HCT116 (cell line): ENCODE measurements at regions not wholly inside any gene's neighbourhood (a gene's known extent, or its start where the extent isn't known, plus 50 kb on each side); places are given as distances from the start of the nearest gene placed in this dataset.

Experiments used
- ATAC-seq: fragments of 200-7000 bp; cut with Tn5 transposase; 2 replicates; pipeline ENCODE4 v1.9.1; 2020; ENCODE audit warnings: mild to moderate bottlenecking, moderate library complexity
- BruUV-seq: library from RNA; stranded (reverse); fragments of 400-500 nt; replicated peaks from 2 replicates; lab custom pipeline; 2021; lab: Mats Ljungman, UMichigan
- CTCF ChIA-PET: fragments of 300-600 bp; sonication (Branson Sonifier 250); formaldehyde crosslinking; loops from one replicate; lab custom pipeline; 2021; ENCODE audit warnings: antibody characterized with exemption; lab: Charles Lee
- POLR2A ChIA-PET: fragments of 300-600, 350-600 bp; sonication (Branson Sonifier 250); formaldehyde crosslinking; loops from one replicate; lab custom pipeline; 2021; ENCODE audit warnings: antibody characterized with exemption; lab: Charles Lee
- RAD21 ChIA-PET, 2 experiments: fragments of 300-600 bp; sonication (Branson Sonifier 250); formaldehyde crosslinking; loops; one replicate each; lab custom pipeline; 2023; ENCODE audit warnings: low total read pairs in 2 of 2; ENCODE audit not compliant: uncharacterized antibody in 2 of 2, unreplicated experiment in 2 of 2, low non-redundant PET in 1 of 2; lab: Charles Lee
- DNase-seq: peaks from one replicate; pipeline ENCODE4 v3.0.0-alpha.2; 2010; ENCODE audit warnings: low read depth, low spot score
- H2AFZ ChIP-seq: fragments of 200-600 bp; shearing (Covaris generic), sonication (generic); 2 replicates; pipeline ENCODE4 v1.6.1; 2017; ENCODE audit warnings: low read depth, mixed run types, mixed read lengths, antibody characterized with exemption, low read length; ENCODE audit not compliant: poor library complexity, severe bottlenecking
- H3K27ac ChIP-seq: 2 replicates; pipeline ENCODE4 v1.5.1; 2012; ENCODE audit warnings: low read depth, low read length
- H3K27me3 ChIP-seq: fragments of 200-600 bp; sonication (generic); 2 replicates; pipeline ENCODE4 v1.6.1; 2016; ENCODE audit warnings: mixed run types, low read length, mixed read lengths; ENCODE audit not compliant: insufficient read depth
- H3K36me3 ChIP-seq, 2 experiments: fragments of 200-500 bp in 1 of 2; fragments of 200-600 bp in 1 of 2; sonication (Bioruptor generic) in 1 of 2; sonication (generic) in 1 of 2; 2 replicates each; pipeline versions ENCODE4 v1.5.1 to v1.6.1; 2014 to 2016; ENCODE audit warnings: low read length in 2 of 2, inconsistent platforms in 1 of 2, mixed read lengths in 1 of 2, mixed run types in 1 of 2; ENCODE audit not compliant: insufficient read depth in 2 of 2, control insufficient read depth in 1 of 2
- H3K4me1 ChIP-seq, 2 experiments: fragments of 200-600 bp in 1 of 2; sonication (generic) in 1 of 2; 2 replicates each; pipeline versions ENCODE4 v1.5.1 to v1.6.1; 2012 to 2017; ENCODE audit warnings: low read length in 2 of 2, inconsistent platforms in 1 of 2, mild to moderate bottlenecking in 1 of 2, mixed read lengths in 1 of 2, mixed run types in 1 of 2, moderate library complexity in 1 of 2; ENCODE audit not compliant: insufficient read depth in 2 of 2, control insufficient read depth in 1 of 2
- H3K4me2 ChIP-seq: fragments of 200-600 bp; sonication (generic); 2 replicates; pipeline ENCODE4 v1.6.1; 2017; ENCODE audit warnings: mixed run types, low read length, mixed read lengths
- H3K4me3 ChIP-seq, 2 experiments: fragments of 200-600 bp in 1 of 2; sonication (generic) in 1 of 2; replicated peaks in 1 of 2; 2 replicates each; pipeline ENCODE4 v1.5.1; 2011 to 2016; ENCODE audit warnings: low read length in 2 of 2, control low read depth in 1 of 2, low read depth in 1 of 2, mild to moderate bottlenecking in 1 of 2, mixed read lengths in 1 of 2, mixed run types in 1 of 2
- H3K79me2 ChIP-seq: fragments of 200-600 bp; sonication (generic); 2 replicates; pipeline ENCODE4 v1.6.1; 2017; ENCODE audit warnings: mild to moderate bottlenecking, mixed run types, low read length, moderate library complexity, mixed read lengths; ENCODE audit not compliant: insufficient read depth
- H3K9ac ChIP-seq: fragments of 200-600 bp; sonication (generic); 2 replicates; pipeline ENCODE4 v1.6.1; 2016; ENCODE audit warnings: low read length, mixed read lengths
- H3K9me2 ChIP-seq: fragments of 200-600 bp; sonication (generic), shearing (Covaris generic); 2 replicates; pipeline ENCODE4 v1.6.1; 2017; ENCODE audit warnings: mixed run types, mild to moderate bottlenecking, moderate library complexity; ENCODE audit not compliant: insufficient read depth
- H3K9me3 ChIP-seq, 2 experiments: fragments of 200-500 bp in 1 of 2; fragments of 200-600 bp in 1 of 2; sonication (Bioruptor generic) in 1 of 2; sonication (generic) in 1 of 2; 2 replicates each; pipeline ENCODE4 v1.6.1; 2014 to 2017; ENCODE audit warnings: low read length in 2 of 2, mixed read lengths in 2 of 2, inconsistent platforms in 1 of 2, low read depth in 1 of 2, mild to moderate bottlenecking in 1 of 2, mixed run types in 1 of 2, moderate library complexity in 1 of 2; ENCODE audit not compliant: control insufficient read depth in 1 of 2, insufficient read depth in 1 of 2
- H4K20me1 ChIP-seq: fragments of 200-600 bp; sonication (generic), shearing (Covaris generic); 2 replicates; pipeline ENCODE4 v1.6.1; 2017; ENCODE audit warnings: mixed run types, mild to moderate bottlenecking, moderate library complexity; ENCODE audit not compliant: insufficient read depth
- ATF3 ChIP-seq: IDR thresholded peaks from 2 replicates; pipeline ENCODE4 v1.6.1; 2012
- CBX3 ChIP-seq: IDR thresholded peaks from 2 replicates; pipeline ENCODE4 v1.6.1; 2012; ENCODE audit warnings: low read depth
- CTCF ChIP-seq, 3 experiments: fragments of 200-600 bp in 1 of 3; sonication (generic) in 1 of 3; IDR thresholded peaks in 2 of 3; conservative IDR thresholded peaks in 1 of 3; 2 replicates each; pipeline ENCODE4 v1.5.1; 2012 to 2017; ENCODE audit warnings: low read depth in 2 of 3, low read length in 2 of 3, antibody characterized with exemption in 1 of 3, borderline replicate concordance in 1 of 3, control low read depth in 1 of 3, mild to moderate bottlenecking in 1 of 3, mixed read lengths in 1 of 3, mixed run types in 1 of 3, moderate library complexity in 1 of 3; ENCODE audit not compliant: insufficient read depth in 1 of 3
- EGR1 ChIP-seq: IDR thresholded peaks from 2 replicates; pipeline ENCODE4 v1.6.1; 2012; ENCODE audit warnings: low read depth
- ELF1 ChIP-seq: IDR thresholded peaks from 2 replicates; pipeline ENCODE4 v1.6.1; 2012; ENCODE audit warnings: low read depth, borderline replicate concordance
- EZH2 ChIP-seq: fragments of 200-600 bp; sonication (generic); IDR thresholded peaks from 2 replicates; pipeline ENCODE4 v1.6.1; 2017; ENCODE audit warnings: antibody characterized with exemption, mixed run types
- EZH2phosphoT487 ChIP-seq: fragments of 200-600 bp; IDR thresholded peaks from 2 replicates; pipeline ENCODE4 v1.6.1; 2018; ENCODE audit warnings: antibody characterized with exemption, borderline replicate concordance
- FOSL1 ChIP-seq: IDR thresholded peaks from 2 replicates; pipeline ENCODE4 v1.6.1; 2012; ENCODE audit warnings: low read depth
- JUND ChIP-seq: IDR thresholded peaks from 2 replicates; pipeline ENCODE4 v1.6.1; 2012
- POLR2A ChIP-seq: IDR thresholded peaks from 2 replicates; pipeline ENCODE4 v1.7.0; 2011; ENCODE audit warnings: borderline replicate concordance; ENCODE audit not compliant: insufficient read depth, insufficient read length; ENCODE audit errors: extremely low read depth
- POLR2AphosphoS5 ChIP-seq: IDR thresholded peaks from 2 replicates; pipeline ENCODE4 v1.6.1; 2011; ENCODE audit warnings: mild to moderate bottlenecking, low read depth, low read length, moderate library complexity
- SIN3A ChIP-seq: IDR thresholded peaks from 2 replicates; pipeline ENCODE4 v1.6.1; 2012; ENCODE audit warnings: low read depth
- SRF ChIP-seq: IDR thresholded peaks from 2 replicates; pipeline ENCODE4 v1.6.1; 2012; ENCODE audit warnings: low read depth
- TCF7L2 ChIP-seq: IDR thresholded peaks from 2 replicates; pipeline ENCODE4 v1.7.0; 2011; ENCODE audit warnings: borderline replicate concordance, inconsistent platforms; ENCODE audit not compliant: insufficient read depth, insufficient read length; ENCODE audit errors: extremely low read depth
- YY1 ChIP-seq: IDR thresholded peaks from 2 replicates; pipeline ENCODE4 v1.6.1; 2011; ENCODE audit warnings: low read length, low read depth, moderate library complexity, mild to moderate bottlenecking; ENCODE audit not compliant: insufficient replicate concordance; ENCODE audit errors: extremely low read depth
- ZBTB33 ChIP-seq: IDR thresholded peaks from 2 replicates; pipeline ENCODE4 v1.6.1; 2011; ENCODE audit warnings: mild to moderate bottlenecking, low read length, moderate library complexity; ENCODE audit not compliant: insufficient replicate concordance; ENCODE audit errors: extremely low read depth
- ZFX ChIP-seq: fragments of 450-650 bp; IDR thresholded peaks from 2 replicates; pipeline ENCODE4 v1.6.1; 2017
- intact Hi-C: fragments of 100-400 bp; cut with micrococcal nuclease; formaldehyde crosslinking; loops from 2 replicates; pipeline ENCODE4 v1.10.0; 2022

- Histone ChIP-seq H3K4me1 (peaks cover 10 to 30% of the 10 kb centered on the region in 2 experiments), H3K9me2 (no peaks in the 10 kb centered on the region), H3K4me3 (no peak overlapping the region), H3K4me2 (no peak overlapping the region), H4K20me1 (no peaks in the 10 kb centered on the region), H3K9ac (no peak overlapping the region), H3K27me3 (no peaks in the 10 kb centered on the region), H3K27ac (no peak overlapping the region), H3K36me3 (no peaks in the 10 kb centered on the region), H3K79me2 (no peaks in the 10 kb centered on the region), H3K9me3 (no peaks in the 10 kb centered on the region), H2AFZ (no peak overlapping the region)
- DNase-seq (no peak), ATAC-seq (no peak)
- intact Hi-C loops: no loop called here
- POLR2A ChIA-PET: interaction anchor here (1.2 kb wide), 1 partner anchor 21 kb away, joined by 3 read pairs; no protein-coding TSS in a partner anchor
- CTCF ChIA-PET: interaction anchor here (1.5 to 4.0 kb wide), 2 partner anchors 15 to 21 kb away, joined by 4 to 37 read pairs; no protein-coding TSS in a partner anchor
- no TSS peak for BruUV-seq
- TF ChIP-seq CBX3 (no peak), FOSL1 (no peak), SIN3A (no peak), ELF1 (no peak), EZH2phosphoT487 (no peak), EZH2 (no peak), POLR2AphosphoS5 (no peak), SRF (no peak), JUND (no peak), ZBTB33 (no peak), TCF7L2 (no peak), POLR2A (no peak), ZFX (no peak), YY1 (no peak), CTCF (IDR thresholded peaks at IDR 0.05 in 2 of 3, conservative IDR thresholded peaks at IDR 0.05 in 1 of 3; ENCODE audit: borderline replicate concordance in 1 of 3, insufficient read depth in 1 of 3, low read depth in 2 of 3, low read length in 2 of 3) (no peak), ATF3 (no peak), EGR1 (no peak)
- RAD21 ChIA-PET: no interaction called here
Measured at GRCh38 chr10:117457071-117457810, 82.0 kb upstream of the PDZD8 start.
